Hematopoietic multipotent progenitor cell treated with erythropoietin and hydrocortisone succinate and interleukin-3 and kit ligand, for 17 days (in vitro differentiated cells): ENCODE measurements at regions not wholly inside any gene's neighbourhood (a gene's known extent, or its start where the extent isn't known, plus 50 kb on each side); places are given as distances from the start of the nearest gene placed in this dataset.
"Not testable (repeated sequence)": the region's sequence is repeated elsewhere in the genome, so short reads cannot be mapped to it uniquely, and the experiment has no call there.

Experiments used
- DNase-seq: peaks from one replicate; pipeline ENCODE4 v3.0.0-alpha.2; 2015; ENCODE audit warnings: low spot score

GRCh38 chr7:32762925-32763293 is 128.7 kb downstream of the KBTBD2 start:
- no peak for DNase-seq

- not testable (repeated sequence) for DNase-seq
These were observed 129.2 kb downstream of the KBTBD2 start for GRCh38 chr7:32762206-32762924.

- DNase-seq, result no peak
These were observed 129.9 kb downstream of the KBTBD2 start for GRCh38 chr7:32761451-32762205.

GRCh38 chr7:32760755-32761154 is 130.8 kb downstream of the KBTBD2 start:
- DNase-seq, result not testable (repeated sequence)

GRCh38 chr7:32759859-32760258 is 131.7 kb downstream of the KBTBD2 start:
- DNase-seq, result not testable (repeated sequence)

- not testable (repeated sequence) for DNase-seq
These were observed 137.7 kb downstream of the KBTBD2 start for GRCh38 chr7:32753872-32754271.

GRCh38 chr7:32748337-32748736 is 143.2 kb downstream of the KBTBD2 start:
- DNase-seq, result not testable (repeated sequence)

- DNase-seq, result not testable (repeated sequence)
These were observed 144.0 kb downstream of the KBTBD2 start for GRCh38 chr7:32747443-32748148.

GRCh38 chr7:32741853-32742476 is 149.6 kb downstream of the KBTBD2 start:
- DNase-seq, result not testable (repeated sequence)

GRCh38 chr7:32739749-32740148 is 151.8 kb downstream of the KBTBD2 start:
- not testable (repeated sequence) for DNase-seq

GRCh38 chr7:32738390-32738789 is 153.2 kb downstream of the KBTBD2 start:
- not testable (repeated sequence) for DNase-seq

GRCh38 chr7:32732767-32733166 is 158.8 kb downstream of the KBTBD2 start:
- DNase-seq, result not testable (repeated sequence)

GRCh38 chr7:32729335-32729675 is 162.3 kb downstream of the KBTBD2 start:
- not testable (repeated sequence) for DNase-seq

GRCh38 chr7:32728412-32729334 is 162.9 kb downstream of the KBTBD2 start:
- DNase-seq, result peak; percentile 34

GRCh38 chr7:32727483-32728411 is 163.8 kb downstream of the KBTBD2 start:
- DNase-seq, result peak; percentile 27

GRCh38 chr7:32722837-32723236 is 168.7 kb downstream of the KBTBD2 start:
- DNase-seq, result peak; percentile 34

- no peak for DNase-seq
These were observed 197.4 kb downstream of the KBTBD2 start for GRCh38 chr7:32694182-32694581.

GRCh38 chr7:32691965-32692815 is 196.9 kb downstream of the AVL9 start:
- not testable (repeated sequence) for DNase-seq

- DNase-seq, result not testable (repeated sequence)
These were observed 192.8 kb downstream of the AVL9 start for GRCh38 chr7:32688092-32688491.
